ENCODE measurements at regions not wholly inside any gene's neighbourhood (a gene's known extent, or its start where the extent isn't known, plus 50 kb on each side); places are given as distances from the start of the nearest gene placed in this dataset.

- TF ChIP-seq CTCF (IDR thresholded peaks at IDR 0.05) (no peak), ZFX (IDR thresholded peaks at IDR 0.05; ENCODE audit: borderline replicate concordance) (no peak)
Measured at GRCh38 chr14:103220982-103221641, 97.9 kb downstream of the TNFAIP2 start.
